Stimulated activated CD4-positive, alpha-beta T cell treated with anti-CD3 and anti-CD28 coated beads, Interleukin-1b, Interleukin-23, amount 100 ng/mL, for 24 hours (primary cell): ENCODE measurements at regions not wholly inside any gene's neighbourhood (a gene's known extent, or its start where the extent isn't known, plus 50 kb on each side); places are given as distances from the start of the nearest gene placed in this dataset.
"Not testable (repeated sequence)": the region's sequence is repeated elsewhere in the genome, so short reads cannot be mapped to it uniquely, and the experiment has no call there.

ENCODE experiments used
- DNase-seq, 4 experiments: peaks; one replicate each; pipeline ENCODE4 v3.0.0-alpha.2; 2020; ENCODE audit warnings: low read depth in 4 of 4, low spot score in 1 of 4

GRCh38 chr7:65722361-65722792, 150.5 kb upstream of the VKORC1L1 start:
- DNase-seq = peak; percentile 24 to 46 (median 34)

GRCh38 chr7:65727182-65727581, 145.7 kb upstream of the VKORC1L1 start:
- not testable (repeated sequence) for DNase-seq

DNA sequence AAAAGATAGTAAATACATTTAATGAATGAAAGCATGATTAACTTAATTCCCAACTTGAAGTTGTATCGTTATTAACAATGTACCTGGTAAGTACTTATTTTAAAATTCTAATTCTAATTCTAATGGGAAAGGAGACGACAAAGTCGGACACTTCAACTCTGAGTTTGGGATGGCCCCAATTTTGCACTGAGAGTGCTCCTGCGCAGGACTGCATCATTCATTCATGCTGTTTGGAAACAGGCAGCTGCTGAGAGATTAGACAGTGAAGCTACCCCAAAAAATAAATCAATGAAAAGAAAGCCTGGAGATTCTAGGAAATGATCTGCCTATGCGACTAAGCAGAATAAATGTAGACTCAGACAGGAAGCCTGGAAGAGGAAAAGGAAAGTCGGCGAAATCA, 141.7 kb upstream of the VKORC1L1 start:
- no peak for DNase-seq

GRCh38 chr7:65731562-65732035, 141.3 kb upstream of the VKORC1L1 start:
- DNase-seq = no peak

- DNase-seq = no peak
Measured at GRCh38 chr7:65744406-65744805, 128.5 kb upstream of the VKORC1L1 start.

- DNase-seq = no peak
Measured at GRCh38 chr7:65746398-65746669, 126.5 kb upstream of the VKORC1L1 start.

DNA sequence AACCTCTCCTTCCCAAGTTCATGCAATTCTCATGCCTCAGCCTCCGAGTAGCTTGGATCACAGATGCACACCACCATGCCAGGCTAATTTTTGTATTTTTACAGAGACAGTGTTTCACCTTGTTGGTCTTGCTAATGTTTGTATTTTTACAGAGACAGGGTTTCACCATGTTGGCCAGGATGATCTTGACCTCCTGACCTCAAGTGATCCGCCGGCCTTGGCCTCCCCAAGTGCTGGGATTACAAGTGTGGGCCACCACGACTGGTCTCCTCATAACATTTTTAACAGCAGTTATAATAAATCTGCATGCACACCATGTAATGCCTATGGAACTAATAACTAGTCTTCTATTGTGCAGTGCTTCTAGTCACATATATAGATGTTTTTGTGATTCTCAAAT, 123.8 kb upstream of the VKORC1L1 start:
- DNase-seq = no peak

DNA sequence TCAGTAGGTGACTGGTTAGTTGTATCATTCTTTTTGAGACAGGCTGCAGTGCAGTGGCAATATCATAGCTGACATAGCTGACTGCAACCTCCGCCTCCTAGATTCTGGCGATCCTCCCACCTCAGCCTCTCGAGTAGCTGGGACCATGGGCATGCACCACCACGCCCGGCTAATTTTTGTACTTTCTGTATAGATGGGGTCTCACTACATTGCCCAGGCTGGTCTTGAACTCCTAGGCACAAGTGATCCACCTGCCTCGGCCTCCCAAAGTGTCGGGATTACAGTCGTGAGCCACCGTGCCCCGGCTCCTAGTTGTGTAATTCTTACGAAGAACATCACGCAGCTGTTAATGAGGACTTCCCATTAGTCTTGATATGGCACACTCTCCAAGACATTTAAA, 123.4 kb upstream of the VKORC1L1 start:
- DNase-seq = no peak

DNA sequence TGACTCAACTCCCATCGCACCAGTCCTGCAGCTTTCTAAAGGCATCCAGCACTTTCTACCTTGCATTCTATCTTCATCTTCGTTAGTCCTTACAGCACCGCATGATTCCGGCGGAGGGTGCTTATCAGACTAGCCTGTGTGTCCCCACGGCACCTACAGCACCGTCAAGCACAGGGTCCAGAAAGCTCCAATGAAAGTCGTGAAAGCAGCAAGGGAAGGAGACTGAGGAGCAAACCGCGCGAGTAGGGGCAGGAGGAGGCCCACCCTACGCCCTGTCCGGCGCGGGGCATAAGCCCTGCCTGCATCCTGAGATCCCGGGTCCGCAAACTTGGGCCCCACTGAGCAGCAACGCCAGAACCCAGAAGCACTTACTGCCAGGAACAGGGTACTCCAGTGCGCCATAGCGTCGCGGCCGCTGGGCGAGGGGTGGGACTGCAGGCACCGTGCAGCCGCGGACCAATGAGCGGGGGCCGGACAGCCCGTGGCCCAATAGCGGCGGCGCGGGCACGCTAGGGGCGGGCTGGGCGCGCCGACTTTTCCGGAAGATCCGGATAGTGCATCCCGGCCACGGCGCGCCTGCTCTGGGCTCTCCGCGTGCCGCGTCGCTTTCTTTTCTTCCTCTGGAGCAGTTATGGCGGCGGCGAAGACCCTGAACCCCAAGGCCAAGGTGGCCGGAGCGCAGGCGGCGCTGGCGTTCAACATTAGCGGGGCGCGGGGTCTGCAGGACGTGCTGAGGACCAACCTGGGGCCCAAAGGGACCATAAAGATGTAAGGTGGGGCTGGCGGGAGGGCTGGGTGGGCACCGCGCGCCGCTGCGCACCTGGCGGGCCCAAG, 122.1 kb upstream of the VKORC1L1 start:
- DNase-seq = peak; percentile 72 to 86 (median 82)

DNA sequence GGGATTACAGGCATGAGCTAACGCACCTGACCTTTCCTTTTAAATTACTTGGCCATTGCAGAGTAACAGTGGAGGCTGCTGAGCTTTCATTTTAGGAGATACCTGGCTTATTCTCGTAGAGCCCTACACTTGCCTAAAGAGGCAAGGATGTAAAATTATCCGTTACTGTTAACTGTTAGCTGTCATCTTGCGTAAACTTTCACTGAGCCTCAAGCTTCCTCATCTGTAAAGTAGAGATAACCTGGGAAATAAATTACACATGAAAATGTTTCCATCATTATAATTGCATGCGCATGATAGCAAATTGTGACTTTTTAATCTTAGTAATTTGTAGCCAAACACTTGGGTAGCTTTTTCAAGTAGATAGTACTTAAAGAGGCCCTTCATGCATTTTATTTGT, 118.8 kb upstream of the VKORC1L1 start:
- DNase-seq = not testable (repeated sequence)

- DNase-seq = not testable (repeated sequence)
Measured at GRCh38 chr7:65758991-65759390, 113.9 kb upstream of the VKORC1L1 start.

DNA sequence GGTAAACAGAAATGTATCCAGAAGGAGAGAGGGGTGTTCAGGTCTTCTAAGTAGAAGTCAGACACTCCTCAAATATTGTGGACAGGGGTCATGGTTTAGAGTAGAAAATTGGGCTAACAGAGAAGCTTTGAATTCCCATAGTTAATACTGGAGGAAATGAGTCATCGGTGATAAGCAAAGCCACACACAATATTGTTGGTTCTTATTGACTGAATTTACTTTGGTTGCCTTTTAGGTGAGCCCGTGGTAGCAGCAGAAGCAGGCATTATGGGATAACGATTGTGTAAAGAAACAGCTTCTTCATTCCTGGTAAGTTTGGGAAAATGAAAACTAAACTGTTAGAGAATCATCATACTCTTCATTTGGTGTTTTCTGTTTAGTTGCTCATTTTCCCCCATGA, 110.2 kb upstream of the VKORC1L1 start:
- not testable (repeated sequence) for DNase-seq

DNA sequence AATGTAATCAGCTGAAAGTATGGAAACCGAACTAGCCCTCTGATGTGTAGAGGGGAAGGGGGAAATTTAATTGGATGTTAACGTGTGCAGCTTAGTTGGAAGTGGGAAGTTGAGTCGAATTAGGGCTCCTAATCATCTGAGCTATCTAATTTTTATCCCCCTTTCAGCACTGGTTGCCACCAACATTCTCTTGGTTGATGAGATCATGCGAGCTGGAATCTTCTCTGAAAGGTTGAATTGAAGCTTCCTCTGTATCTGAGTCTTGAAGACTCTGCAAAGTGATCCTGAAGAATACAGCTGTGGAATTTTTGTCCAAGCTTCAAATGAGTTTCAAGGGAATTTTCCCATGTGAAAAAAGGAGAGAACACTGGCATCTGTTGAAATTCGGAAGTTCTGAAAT, 109.8 kb upstream of the VKORC1L1 start:
- DNase-seq = not testable (repeated sequence)

DNA sequence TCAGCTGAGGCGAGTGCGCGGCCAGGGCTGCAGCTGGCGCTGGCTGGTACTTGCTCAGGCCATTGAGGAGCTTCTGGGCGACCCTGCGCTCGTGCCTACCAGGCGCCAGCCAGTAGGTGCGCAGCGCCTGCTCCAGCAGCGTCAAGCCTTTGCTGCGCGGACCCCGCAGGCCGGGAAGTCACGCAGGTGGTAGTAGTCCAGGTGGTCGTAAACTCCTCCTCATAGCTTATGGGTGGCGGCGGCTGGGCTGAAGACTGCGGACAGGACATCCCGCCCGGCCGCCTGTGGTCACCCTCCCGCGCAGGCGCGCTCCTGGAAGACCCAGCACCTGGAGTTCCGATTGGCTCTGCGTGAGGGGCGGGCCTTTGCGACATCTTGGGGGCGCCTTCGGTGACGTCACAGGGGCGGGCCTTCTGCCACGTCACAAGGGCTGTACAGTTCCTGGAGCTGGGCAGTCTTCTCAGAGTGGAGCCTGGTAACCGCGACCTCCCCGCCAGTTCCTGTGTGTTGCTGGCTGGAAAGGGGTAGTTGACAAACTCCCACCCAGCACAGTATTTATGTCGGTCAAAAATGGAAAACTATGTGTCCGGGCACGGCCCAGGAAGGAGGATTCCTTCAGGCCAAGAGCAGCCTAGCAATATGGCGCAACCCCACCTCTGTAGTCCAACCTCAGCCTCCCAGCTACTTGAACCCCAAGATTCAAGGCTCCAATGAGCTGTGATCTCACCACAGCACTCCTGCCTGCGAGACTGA, 102.2 kb upstream of the VKORC1L1 start:
- DNase-seq = peak; percentile 73 to 93 (median 88)

DNA sequence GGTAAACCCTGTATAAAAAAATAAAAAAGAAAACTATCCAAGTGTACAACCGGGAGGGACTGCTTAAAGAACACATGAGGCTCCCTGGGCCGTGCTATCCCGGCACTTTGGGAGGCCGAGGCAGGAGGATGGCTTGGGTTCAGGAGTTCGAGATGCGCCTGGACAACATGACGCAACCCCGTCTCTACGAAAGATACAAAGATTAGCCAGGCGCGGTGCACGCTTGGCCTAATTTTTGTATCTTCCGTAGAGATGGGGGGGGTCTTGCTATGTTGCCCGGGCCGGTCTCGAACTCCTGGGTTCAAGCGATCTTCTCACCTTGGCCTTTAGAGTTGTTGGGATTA, 101.7 kb upstream of the VKORC1L1 start:
- DNase-seq = not testable (repeated sequence)

DNA sequence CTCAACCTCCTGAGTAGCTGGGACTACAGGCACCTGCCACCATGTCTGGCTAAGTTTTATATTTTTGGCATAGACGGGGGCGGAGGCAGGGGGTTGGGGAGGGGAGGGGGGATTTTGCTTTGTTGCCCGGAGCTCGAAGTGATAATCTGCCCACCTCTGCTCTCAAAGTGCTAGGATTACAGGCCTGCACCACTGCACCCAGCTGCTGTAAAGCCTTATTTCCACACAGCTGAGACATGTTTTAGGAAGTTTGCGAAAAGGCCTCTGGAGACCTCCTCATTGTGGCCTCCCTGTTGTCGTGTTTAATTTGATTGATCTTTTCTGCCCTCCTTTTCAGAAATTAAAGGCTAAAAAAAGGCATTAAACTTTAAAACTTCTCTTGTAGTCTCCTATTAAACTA, 96.2 kb upstream of the VKORC1L1 start:
- DNase-seq = not testable (repeated sequence)

- not testable (repeated sequence) for DNase-seq
Measured at GRCh38 chr7:65789943-65790342, 82.9 kb upstream of the VKORC1L1 start.

DNA sequence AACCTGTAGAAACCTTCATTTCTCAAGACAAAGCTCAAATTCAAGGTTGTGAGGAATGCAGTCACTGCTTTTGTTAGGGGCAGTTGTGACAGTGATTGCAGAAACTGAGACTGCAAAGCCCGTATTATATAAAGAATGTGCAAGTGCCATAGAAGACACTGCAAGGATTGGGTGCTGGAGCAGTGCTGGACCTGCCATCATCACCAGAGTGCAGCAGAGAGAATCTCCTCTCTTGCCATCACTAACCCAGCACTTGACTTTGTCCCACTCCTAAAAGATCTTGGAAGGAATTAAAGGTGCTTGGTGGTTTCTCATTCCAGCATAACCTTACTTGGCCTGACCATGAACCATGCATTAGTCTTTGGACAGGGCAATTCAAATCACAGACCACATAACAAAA, 81.1 kb upstream of the VKORC1L1 start:
- DNase-seq = not testable (repeated sequence)

DNA sequence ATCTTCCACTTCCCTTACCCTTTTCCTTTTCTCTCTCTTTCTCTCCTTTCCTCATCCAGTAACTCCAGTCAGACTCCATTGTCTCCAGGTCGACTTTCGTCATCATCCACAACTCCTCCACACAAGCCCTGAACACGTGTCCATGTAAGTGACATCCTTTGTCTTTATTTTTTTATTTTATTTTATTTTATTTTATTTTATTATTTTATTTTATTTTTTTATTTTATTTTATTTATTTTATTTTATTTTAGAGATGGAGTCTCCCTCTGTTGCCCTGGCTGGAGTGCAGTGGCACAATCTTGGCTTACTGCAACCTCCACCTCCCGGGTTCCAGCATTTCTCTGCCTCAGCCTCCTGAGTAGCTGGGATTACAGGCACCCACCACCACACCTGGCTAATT, 80.1 kb upstream of the VKORC1L1 start:
- not testable (repeated sequence) for DNase-seq

GRCh38 chr7:65794671-65795391, 78.0 kb upstream of the VKORC1L1 start:
- not testable (repeated sequence) for DNase-seq

DNA sequence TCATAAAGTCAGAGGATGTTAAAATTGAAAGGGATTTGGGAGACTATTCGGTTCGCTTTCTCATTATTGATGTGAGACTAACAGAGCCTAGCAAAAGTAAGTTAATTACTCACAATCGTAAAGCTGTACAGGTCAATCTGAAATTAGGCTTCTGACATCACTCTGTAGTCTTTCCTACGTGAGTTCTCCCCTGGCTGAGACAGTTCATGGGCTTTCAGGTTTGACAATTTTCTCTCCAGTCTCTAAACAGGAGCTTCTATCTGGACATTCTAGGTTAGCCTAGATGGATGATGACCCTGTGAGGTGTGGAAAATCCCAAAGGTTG, 77.5 kb upstream of the VKORC1L1 start:
- DNase-seq = not testable (repeated sequence)

GRCh38 chr7:65796205-65796604, 76.7 kb upstream of the VKORC1L1 start:
- DNase-seq = no peak
